GM18951 (cell line): ENCODE measurements at regions not wholly inside any gene's neighbourhood (a gene's known extent, or its start where the extent isn't known, plus 50 kb on each side); places are given as distances from the start of the nearest gene placed in this dataset.

Source experiments
- POLR2A ChIP-seq: IDR thresholded peaks from 4 replicates; pipeline ENCODE4 v1.6.1; 2011; ENCODE audit warnings: mild to moderate bottlenecking; ENCODE audit not compliant: insufficient read length, insufficient read depth; ENCODE audit errors: extremely low read depth
- in situ Hi-C: fragments of 300-500 bp; cut with MboI; formaldehyde crosslinking; loops from one replicate; pipeline ENCODE4 v1.12.0; 2022; ENCODE audit warnings: low sequenced_read_pairs, mixed read lengths, inconsistent platforms; ENCODE audit not compliant: unreplicated experiment

DNA sequence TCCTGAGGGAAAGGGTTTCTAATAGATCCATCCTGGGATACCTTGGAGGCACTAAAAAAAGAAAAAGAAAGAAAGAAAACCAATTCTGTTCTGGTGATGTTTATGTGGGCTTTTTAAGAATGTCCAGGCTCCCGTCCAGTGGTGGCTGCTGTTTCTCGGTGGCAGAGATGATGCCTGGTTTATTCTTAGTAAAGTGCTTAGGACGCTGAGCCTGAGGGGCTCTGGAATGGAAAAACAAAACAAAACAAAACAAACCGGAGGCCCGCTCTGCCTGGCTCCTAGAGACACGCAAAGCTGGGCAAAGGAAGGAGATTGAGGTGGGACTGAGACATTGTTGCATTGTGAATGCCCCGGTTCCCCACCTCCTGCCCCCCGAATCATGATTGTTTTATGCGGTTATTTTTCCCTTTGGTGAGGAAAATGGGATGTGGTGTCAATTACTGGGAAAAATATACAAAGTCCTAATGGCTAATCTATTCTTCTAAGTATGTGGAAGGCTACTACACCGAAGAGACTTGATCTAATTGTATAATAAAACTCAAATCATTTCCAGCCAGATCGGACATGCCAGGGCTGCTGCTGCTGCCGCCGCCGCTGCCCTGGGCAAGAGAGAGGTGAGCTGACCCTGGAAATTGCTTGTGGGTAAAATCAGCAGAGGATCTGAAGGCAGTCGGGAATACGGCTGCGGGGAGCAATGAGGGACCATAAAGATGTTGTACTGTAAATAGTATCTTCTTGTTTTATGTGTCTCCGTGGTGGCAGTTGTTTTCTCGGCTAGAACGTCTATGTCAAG lies 644.9 kb downstream of the CCDC171 start:
- no peak for TF ChIP-seq POLR2A
- in situ Hi-C loops, result no loop called here

DNA sequence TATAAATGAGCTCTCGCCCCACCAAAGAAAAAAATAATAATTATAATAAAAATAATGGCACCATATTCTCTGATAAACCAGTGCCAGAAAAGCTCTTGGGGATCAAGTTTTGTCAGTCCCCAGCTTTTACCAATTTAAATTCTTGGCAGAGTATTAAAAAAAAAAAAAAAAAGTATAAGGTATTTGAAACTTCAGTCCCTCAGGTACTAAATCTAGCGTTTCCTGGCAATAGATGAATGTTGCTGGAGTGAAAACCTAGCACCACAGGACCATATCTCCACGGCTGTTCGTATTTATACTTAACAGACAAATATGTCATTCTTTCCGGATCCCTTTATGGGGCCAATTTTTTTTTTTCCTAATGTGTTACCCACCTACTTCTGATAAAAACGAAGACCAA lies 646.2 kb downstream of the CCDC171 start:
- TF ChIP-seq POLR2A, result no peak
- in situ Hi-C loops, result no loop called here

- in situ Hi-C loops, result no loop called here
- TF ChIP-seq POLR2A, result no peak
Observed at GRCh38 chr9:16202221-16202620, 649.4 kb downstream of the CCDC171 start.

GRCh38 chr9:16202914-16203728 lies 650.3 kb downstream of the CCDC171 start:
- no peak for TF ChIP-seq POLR2A
- in situ Hi-C loops, result no loop called here

DNA sequence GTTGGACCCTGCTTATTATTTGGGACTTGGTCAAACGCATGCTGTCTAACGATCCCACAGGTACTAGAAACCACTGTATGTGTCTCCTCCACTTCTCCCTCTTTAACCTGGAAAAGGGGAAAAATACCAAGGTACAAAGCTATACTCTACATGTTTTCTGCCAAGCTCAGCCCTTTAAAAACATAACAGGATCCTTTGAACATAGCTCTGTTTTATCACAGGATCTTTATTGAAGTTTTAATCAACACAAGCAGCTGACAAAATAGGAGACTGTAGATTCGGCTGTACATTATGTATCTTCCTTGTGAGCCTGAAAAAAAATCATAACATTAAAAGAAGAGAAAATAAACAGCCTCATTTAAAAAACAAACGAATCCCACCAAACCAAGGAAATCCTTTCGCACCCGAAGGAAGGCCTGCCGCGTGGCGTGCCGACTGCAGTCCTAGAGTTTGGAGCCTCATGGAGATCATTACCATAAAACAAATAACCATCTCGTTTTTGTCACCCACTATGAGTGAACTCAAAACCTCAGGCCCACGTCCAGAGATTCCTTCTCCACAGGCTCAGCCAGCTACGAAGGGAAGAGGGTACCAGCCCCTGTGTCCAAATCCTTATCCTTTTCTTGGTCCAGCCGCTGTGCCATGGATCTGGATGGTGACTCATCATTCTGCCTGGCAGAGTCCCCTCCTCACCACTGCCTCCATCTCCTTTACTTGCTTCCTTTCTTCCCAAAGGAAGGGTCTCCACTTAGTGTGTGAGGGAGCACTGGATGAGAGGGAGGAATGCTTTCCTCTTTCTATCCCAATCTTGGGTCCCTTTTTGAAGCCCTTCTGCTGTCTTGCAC lies 651.1 kb downstream of the CCDC171 start:
- TF ChIP-seq POLR2A, result no peak
- in situ Hi-C loops, result no loop called here

GRCh38 chr9:16205455-16205854 lies 652.6 kb downstream of the CCDC171 start:
- no peak for TF ChIP-seq POLR2A
- in situ Hi-C loops, result no loop called here

DNA sequence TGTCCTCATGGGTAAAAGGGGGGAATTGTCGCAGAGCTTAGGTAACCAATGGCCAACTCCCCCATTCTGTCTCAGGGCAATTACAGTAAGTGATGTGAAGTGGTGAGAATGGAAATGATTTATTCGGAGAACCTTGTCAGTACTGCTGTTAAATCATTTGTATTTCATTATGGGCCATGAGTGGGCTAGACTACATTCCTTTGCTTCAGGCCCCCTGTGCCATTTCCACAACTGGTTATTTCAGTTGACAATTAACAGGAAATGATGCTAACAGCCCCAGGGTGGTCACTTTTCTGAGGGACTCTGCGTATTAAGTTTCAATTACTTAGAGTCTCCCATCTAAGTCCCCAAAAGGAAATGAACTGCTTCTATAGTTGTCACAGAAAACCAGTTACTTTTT lies 653.7 kb downstream of the CCDC171 start:
- in situ Hi-C loops, result no loop called here
- no peak for TF ChIP-seq POLR2A

- no peak for TF ChIP-seq POLR2A
- in situ Hi-C loops, result no loop called here
Observed at GRCh38 chr9:16207161-16207560, 654.3 kb downstream of the CCDC171 start.

DNA sequence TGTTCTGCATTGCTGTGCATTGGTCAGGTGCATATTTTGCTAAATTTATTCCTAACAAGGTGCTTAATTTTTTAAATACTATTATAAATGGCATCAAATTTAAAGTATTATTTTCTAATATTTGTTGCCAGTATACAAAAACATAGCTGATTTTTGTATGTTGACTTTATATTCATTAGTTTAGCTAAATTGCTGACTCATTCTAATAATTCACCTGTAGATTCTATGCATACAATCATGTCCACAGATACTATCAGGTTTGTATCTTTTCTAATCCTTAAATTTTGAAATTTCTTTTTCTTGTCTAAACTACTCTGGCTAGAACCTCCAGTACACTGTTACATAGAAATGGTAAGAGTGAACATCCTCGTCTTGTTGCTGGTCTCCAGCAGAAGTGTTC lies 657.6 kb downstream of the CCDC171 start:
- no peak for TF ChIP-seq POLR2A
- in situ Hi-C loops, result no loop called here

DNA sequence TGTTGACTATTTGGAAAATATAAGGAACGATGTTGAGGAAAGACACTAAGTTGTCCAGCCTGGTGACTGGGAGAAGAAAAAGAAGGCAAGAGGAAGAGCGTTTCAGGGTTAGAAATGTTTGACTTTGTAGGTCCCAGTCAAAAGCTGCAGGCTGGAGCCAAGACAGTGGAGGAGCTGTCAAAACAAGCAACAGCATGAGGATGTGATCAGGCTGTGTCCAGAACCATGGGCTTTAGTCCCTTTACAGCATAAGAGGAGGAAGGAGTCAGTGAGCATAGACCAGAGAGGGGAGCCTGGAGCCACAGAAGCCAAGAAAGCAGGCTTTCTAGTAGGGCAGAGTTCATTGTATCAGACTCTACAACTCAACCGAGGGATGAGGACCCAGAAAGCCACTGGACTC lies 658.5 kb downstream of the BNC2 start:
- in situ Hi-C loops, result no loop called here
- no peak for TF ChIP-seq POLR2A

DNA sequence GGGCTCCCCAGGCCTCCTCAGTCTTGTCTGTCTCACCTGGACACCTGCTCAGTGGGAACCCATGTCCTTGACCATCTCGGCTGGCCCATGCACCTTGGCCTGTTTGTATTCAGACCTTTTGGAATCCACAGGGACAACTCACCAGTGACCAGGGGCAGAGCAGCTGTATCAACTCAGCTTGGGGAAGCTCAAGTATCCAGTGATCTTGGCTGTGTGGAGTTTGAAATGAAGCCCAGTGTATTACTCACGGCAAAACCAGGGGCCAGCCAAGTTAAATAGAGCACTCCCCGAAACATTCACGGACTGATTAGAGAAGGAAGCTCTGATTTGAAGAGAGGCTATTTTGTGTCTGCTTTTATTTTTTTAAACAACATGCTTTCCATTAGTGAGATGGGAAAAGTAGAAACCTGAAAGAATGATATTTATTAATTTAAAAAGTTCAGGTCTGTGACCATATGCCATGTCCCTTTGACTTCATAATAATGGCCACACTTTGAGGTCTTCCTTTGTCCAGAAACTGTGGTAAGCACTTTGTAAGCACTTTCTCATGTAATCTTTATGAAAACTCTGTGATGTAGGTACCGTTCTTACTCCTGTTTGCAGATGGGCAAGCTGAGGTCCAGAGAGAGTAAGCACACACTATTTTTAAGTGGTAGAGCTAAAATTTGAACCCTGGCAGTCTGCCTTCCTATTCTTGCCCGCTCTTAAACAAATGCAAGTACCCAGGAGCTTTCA lies 656.5 kb downstream of the BNC2 start:
- in situ Hi-C loops, result no loop called here
- no peak for TF ChIP-seq POLR2A

DNA sequence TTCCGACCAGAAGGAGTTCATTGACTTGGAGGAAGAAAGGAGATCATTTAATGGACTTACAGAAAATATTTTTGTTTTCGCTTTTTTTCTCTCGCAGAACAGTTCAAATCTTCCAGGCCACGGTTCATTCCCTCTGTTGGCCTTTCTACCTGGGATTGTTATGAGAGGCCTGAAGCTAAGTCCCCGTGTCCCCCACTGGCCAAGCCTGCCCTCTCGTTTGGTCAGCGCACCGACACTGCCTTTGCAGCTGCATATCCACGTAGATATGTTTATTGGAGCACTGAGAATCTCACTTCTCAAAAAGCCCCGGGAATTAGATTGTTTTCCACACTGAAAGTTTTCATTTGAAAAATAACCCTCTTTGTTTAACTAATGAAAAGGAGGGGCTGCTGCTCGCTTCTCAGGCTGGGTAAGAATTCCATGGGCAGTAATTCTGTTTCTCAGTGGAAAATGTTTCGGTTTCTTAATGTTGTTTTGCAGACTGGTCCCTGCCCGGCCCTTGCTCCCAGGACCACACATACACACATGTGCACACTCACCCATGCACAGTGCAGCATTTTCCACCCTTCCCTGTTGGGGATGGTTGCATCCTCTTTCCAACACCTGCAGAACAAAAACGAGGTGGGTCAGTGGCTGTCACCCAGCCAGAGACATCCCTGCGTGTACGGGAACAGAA lies 655.7 kb downstream of the BNC2 start:
- no peak for TF ChIP-seq POLR2A

More for the DNA sequence above, 655.7 kb downstream of the BNC2 start:
- in situ Hi-C loops, result no loop called here
